Activated CD4-positive, alpha-beta T cell treated with anti-CD3 and anti-CD28 coated beads, Interleukin-2, amount 50 U/mL, for 4 hours (primary cell): ENCODE measurements at regions not wholly inside any gene's neighbourhood (a gene's known extent, or its start where the extent isn't known, plus 50 kb on each side); places are given as distances from the start of the nearest gene placed in this dataset.

Source experiments
- DNase-seq, 2 experiments: peaks; one replicate each; pipeline ENCODE4 v3.0.0-alpha.2; 2020

DNA sequence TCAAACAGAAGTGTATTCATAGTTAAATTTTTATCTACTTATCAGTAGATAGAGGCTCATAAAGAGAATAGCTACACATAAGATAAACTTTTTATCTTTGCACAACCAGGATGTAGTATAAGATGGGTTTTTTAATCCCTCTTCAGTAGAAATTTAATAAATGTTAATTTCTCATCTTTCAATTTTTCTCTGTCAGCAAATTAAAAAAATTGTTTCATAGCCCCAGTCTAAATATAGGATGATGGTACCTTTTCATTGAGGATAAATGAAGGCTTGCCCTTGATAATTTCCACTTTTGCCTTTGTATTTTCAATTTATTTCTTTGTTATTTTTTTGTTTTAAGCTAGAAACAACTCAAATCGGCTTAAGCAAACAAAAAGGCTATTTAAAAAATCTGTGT lies 251.2 kb upstream of the NOX3 start:
- no peak for DNase-seq

GRCh38 chr6:155706341-155706740 lies 250.7 kb upstream of the NOX3 start:
- DNase-seq: no peak

DNA sequence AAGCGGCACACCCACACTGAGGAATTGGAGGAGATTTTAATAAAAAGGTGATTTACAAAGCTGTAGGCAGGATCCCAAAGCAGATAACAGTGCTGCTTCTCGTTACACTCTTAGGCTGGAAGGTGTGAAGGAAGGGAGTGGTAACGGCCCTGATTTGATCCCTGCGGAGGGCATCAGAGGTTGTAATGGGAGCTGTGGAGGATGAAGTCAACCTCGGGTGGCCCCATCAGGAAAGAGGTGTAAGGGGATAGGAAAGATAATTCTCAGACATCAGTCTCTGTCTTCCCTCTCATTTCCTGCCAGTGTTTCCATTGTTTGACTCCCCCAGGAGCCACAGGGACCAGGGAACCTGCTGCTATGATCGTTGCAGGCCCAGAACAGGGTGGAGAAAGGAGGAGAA lies 245.7 kb upstream of the NOX3 start:
- no peak for DNase-seq

GRCh38 chr6:155695495-155695894 lies 239.9 kb upstream of the NOX3 start:
- DNase-seq: no peak

- DNase-seq: no peak
These were observed 238.8 kb upstream of the NOX3 start for GRCh38 chr6:155694419-155694790.

GRCh38 chr6:155693573-155694418 lies 238.2 kb upstream of the NOX3 start:
- no peak for DNase-seq

DNA sequence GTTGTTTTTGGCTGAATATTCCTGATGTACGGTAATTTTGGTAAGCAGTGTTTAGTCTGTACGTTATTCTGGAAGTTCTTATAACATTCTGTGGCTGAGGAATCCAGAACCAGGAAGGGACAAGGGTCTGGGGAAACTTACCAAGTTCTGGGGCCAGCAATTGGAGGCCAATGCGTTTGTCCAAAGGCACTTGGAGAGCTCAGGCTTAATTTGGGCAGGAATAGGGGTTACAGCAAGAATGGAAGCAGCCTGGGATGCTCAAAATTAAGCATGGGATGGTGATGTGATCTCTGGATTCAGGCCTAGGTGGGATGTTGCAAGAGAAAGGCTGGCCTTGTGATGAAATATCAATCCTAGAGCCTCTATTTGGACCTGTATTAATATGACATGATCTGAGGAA lies 235.2 kb upstream of the NOX3 start:
- no peak for DNase-seq

- no peak for DNase-seq
These were observed 232.0 kb upstream of the NOX3 start for GRCh38 chr6:155687645-155688044.

DNA sequence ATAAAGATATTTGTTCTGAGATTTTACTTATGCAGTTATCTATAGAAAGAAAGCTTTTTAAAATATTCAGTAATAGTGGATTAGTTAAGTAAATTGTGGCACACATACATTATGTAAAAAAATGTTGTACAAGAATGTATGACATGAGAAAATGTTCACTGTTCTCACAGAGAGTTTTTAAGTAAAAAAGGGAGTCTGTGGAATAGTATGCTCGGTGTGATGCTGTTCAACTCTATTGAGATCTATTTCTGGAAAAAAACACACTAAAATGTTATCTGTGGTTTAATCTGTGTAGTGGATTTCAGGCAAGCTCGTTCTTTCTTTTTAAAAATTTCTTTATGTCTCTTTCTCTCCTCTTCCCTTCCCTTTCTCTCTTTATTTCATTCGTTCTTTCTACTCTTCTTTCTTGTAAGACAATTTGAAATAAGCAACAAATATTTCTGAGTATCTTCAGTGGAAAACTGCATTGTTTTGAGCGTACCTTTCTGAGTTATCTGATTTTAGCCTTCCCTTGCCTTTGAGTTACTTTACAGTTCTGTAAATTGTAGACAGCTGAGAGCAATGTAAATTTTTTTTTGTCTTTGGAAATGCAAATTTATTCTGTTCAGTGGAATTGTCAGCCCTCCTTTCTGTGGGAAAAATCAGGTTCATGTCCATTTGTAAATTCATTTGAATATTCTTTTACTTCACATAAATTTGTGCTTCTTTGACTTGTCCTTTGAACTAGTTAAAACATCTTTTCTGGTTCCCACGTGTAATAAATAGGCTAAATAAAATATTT lies 229.0 kb upstream of the NOX3 start:
- DNase-seq: no peak

DNA sequence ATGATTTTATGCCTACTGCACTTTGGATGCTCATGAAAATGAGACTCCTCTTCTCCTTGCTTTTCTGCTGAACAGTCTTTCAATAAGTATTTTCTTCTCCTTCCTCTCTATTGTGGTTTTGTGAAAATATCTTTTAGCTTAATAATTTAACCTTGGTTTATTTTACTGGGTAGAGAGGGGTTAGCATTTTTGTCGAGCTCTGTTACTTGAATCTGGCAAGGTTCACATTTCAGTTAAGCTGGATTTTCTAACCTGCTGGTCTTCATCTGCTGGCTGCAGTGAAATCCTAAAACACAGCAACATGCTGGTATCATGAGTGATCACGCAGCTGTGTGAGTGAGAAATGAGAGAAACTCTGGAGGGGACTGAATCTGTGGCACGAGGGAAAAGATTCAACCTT lies 222.7 kb upstream of the NOX3 start:
- no peak for DNase-seq

GRCh38 chr6:155676346-155676745 lies 220.7 kb upstream of the NOX3 start:
- no peak for DNase-seq

DNA sequence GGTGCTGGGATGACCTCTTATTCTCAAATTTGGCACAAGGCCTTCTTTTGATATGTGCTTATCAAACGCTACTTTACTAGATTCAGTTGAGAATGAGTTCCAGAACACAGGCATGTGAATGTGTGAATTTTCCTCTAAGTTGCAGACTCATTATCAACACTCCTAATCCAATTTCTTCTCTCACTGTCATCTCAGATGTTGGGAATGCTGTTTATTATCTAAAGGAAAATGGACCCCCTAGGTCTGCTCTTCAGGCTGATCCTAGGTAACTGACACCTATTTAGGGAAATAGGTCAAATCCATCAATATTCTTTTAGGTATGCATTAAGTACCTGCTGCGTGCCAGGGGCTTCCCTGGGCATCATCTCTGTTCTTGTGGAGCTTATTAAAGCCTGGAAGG lies 215.0 kb upstream of the NOX3 start:
- DNase-seq: no peak

DNA sequence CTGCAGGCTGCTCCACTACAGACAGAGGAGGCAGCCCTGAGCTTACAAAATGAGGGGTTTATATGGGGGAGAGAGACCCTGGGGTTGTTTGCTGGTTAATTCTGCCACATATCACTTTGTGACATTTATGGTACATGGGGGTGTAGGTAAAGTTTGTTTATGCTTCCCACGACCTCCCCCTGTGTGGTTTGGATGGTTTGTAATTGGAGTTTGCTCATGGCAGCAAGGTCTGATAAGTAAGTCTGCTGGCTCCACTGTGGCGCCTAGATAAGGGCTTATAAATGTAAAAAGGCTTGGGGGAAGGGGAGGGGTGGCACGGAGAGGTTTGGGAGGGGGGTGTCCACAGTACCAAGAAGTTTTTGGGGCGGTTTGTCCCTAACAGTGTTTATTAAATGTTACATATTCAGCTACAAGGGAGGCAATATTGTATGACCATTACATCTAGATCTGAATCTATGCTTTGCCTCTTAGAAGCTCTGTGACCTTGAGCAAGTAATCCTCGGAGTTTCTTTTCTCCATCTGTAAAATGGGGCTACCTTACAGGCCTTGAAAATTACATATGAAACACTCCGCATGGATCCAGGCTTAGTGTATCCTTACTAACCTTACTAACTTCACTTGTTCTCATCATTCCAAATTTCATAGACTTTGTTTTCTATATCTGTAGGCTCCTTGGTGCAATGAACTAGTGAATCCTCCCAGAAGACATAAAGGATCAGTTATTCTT lies 204.8 kb upstream of the NOX3 start:
- no peak for DNase-seq

DNA sequence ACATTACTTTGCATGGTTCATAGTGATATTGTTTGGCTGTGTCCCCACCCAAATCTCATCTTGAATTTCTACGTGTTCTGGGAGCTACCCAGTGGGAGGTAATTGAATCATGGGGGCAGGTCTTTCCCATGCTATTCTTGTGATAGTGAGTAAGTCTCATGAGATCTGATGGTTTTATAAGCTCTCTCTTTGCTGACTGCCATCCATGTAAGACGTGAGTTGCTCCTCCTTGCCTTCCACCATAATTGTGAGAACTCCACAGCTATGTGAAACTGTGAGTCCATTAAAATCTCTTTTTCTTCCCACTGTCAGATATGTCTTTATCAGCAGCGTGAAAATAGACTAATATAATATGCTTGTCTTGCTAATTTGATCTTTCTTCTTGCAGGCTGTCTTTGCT lies 200.4 kb upstream of the NOX3 start:
- no peak for DNase-seq

DNA sequence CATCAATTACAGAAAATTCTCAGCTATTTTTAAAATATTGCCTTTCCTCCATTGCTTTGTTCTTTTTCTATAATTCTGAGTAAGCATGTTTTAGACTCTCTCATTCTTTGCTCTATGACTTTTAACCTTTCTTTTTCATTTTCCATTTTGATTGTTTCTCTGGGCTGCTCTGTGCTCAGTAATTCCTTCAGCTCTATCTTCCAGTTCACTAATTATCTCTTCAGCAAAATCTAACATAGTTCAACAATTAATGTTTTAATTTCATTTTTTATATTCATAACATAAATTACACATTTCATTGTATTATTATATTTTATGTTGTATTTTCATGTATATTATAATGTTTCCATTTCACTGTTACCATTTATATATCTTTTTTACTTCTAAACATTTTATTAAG lies 198.8 kb upstream of the NOX3 start:
- no peak for DNase-seq

DNA sequence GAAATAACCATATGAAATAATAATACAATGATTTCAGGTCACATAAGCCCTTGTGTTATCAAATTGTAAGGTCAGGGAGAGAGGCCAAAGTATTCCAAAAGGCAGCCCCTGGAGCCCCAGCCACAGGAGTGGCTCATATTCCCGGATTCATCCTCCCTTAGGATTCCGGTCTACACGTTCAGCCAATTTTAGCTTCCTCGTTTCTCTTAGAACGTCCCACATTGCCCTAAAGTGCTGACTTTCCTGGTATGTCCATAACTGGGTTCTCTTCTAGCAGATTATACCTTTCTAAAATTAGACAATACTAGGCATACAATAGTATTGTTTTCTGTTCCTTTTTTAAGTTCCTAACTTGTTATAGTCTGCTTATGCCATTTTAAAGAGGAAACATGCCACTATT lies 192.7 kb upstream of the NOX3 start:
- no peak for DNase-seq

DNA sequence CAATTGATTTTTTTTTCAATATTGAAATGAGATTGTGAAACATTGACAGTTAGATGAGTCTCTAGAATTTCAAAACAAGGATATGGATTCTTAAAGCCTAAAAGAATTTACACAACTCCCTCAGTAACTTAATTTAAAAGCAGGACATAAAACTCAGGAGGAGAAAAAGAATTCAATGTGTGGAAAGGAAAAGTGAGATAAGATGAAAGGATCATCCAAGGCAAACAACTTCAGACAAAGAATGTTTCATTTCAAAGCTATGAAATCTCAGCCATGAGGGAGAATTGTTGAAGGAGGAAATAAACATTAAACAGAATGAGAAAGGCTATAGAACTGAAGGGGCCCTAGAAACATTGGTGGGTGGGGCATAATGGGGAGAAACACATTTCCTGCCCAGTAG lies 191.7 kb upstream of the NOX3 start:
- DNase-seq: no peak

- no peak for DNase-seq
These were observed 190.8 kb upstream of the NOX3 start for GRCh38 chr6:155646443-155646842.

DNA sequence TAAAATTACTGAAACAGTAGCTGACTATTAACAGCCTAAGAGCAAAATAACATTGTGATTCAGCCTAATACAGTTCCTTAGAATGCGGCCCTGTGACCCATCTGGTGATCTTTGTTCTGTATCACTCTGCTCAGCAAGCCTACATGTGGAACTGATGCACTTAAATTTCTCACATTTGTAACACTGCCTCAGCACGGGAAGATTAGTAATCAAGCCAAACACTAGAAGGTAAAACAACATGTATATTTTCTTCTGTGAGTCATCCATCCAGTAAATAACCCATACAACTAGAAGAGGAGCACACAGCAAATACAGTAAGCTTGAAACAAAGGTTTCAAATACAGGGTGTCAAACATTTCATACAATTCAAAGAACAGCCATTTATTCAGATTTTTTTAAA lies 189.7 kb upstream of the NOX3 start:
- DNase-seq: no peak

DNA sequence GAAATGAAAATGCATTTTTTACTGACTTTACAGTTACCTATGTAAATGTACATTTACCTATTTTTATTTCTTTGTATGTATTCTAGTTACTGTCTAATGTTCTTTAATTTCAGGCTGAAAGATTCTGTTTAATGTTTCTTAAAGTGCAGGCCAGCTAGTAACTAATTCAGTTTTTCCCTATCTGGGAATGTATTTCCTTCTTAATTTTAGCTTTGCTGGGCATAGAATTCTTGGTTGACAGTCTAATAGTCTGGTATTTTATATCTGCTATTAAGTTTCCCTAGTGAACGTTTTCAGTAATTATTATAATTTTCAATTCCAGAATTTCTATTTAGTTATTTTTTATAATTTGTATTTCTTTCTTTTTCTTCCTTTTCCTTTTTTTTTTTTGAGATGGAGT lies 186.0 kb upstream of the NOX3 start:
- no peak for DNase-seq

- no peak for DNase-seq
These were observed 182.6 kb upstream of the NOX3 start for GRCh38 chr6:155638200-155638599.

- DNase-seq: no peak
These were observed 179.8 kb upstream of the NOX3 start for GRCh38 chr6:155635416-155635815.

DNA sequence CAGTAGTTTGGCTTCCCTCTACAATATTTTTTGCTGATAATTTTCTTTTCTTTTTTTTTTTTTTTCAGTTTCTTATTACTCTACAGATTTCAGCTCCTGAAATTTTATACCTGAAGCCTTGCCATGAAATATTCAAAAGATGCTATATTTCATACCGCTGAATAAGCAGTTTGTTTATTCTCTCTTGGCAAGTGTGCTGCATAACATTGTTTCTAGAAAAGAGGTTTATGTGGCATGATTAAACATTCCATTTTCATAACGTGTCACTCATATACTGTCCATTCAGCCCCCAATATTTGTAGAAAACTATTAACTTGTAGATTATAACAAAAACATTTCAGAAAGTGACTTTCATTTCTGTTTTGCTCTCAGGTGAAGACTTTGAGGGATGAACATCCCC lies 174.4 kb upstream of the NOX3 start:
- no peak for DNase-seq

GRCh38 chr6:155629652-155630051 lies 174.0 kb upstream of the NOX3 start:
- DNase-seq: no peak
